Fibroblast of peridontal ligament (primary cell): ENCODE measurements at regions not wholly inside any gene's neighbourhood (a gene's known extent, or its start where the extent isn't known, plus 50 kb on each side); places are given as distances from the start of the nearest gene placed in this dataset.

Experiments
- DNase-seq: peaks from one replicate; pipeline ENCODE4 v3.0.0-alpha.2; 2010; ENCODE audit errors: extremely low read depth

- no peak for DNase-seq
Observed at GRCh38 chr12:53836119-53836655, 84.4 kb upstream of the CISTR start.

GRCh38 chr12:53838978-53839377, 87.2 kb upstream of the CISTR start:
- DNase-seq: no peak

DNA sequence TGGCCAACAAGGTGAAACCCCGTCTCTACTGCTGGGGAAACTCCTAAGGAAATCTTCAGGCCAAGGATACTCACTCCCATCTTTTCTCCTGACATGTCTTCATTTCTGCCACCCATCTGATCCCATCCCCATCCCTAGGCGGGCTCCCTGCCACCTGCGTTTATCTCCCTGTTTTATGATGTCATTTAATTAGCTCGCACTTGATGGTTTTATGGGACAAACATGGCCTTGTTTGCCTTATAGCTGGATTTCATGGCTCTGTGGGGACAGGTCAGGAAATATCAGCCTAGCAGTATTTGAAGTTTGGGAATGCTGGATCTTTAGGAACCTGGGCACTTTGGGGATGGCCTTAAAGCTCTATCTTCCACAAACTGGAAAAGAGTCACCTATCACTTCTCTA, 88.5 kb upstream of the CISTR start:
- no peak for DNase-seq

GRCh38 chr12:53842686-53843085, 90.9 kb upstream of the CISTR start:
- no peak for DNase-seq

DNA sequence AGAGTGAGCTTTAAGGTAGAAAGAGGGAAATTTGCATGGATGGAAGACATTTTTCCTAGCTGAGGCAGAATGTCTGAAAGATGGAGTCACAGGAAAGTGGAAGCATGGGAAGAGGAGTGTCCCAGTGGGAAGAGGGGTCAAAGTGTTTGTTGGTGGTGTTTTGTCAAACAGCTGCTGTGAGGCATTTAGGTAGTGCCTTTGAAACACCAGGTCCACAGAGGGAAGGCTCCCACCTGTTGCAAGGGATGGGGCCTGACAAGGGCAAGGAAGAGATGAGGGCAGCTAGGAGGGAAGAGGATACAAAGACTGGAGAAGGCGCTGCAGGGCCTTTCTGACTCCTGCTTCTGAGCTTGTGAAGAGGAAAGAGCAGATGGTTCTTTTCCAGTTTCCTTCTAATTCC, 91.8 kb upstream of the CISTR start:
- DNase-seq: no peak

- DNase-seq: no peak
Observed at GRCh38 chr12:53844994-53845844, 93.4 kb upstream of the HOXC13 start.

DNA sequence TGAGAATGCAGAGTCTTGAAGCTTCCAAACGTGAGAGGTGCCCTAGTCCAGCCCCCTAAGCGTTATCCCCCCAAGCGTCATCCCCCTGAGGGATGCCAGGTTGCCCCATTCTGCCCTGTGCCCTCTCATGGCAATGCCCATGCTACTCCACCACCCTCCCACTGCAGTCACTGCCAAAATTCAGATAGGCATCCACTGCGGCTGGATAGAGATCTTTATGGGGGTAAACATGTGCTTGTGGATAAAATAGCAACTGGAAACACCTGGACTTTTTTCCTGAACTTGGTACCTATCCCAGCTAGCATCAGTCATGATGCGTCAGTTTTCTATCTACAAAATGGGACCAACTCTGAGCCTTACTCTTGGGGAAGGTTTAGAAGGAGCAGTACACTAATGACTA, 92.7 kb upstream of the HOXC13 start:
- DNase-seq: no peak

DNA sequence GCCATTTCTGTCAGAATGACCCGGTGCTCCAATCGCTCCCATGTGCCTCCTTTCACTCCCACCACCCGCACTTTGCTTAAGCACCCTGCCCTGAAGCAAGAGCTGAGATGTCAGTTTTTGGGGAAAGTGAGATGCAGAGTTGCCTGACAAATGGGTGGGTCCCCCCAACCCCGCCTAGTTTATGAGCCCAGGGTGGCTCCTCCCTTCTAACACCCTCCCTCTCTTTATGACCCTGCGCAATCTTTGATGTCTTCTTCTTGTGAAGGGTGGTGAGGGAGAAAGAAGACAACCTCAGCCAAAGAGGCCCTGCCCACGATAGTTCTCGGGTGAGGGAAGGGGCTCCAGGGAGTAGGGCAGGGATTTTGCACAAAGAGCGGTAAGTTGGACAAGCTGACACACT, 89.5 kb upstream of the HOXC13 start:
- no peak for DNase-seq

DNA sequence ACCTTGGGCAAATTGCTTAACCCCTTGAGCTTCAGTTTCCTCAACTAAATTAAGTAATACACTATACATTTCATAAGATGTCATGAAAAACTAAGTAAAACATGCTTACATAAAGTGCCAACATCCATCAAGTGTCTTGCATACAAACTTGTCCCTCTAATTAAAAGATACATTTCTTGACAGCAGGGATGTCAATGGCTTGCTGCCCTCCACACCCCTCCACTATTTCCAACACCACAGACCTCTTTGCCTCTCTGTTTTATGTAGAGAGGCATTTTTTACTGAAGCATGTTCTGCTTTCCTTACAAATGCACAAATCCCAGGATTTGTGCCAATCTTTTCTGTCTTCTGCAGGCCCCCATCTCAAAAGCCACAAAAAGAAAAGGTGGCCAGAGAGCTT, 89.0 kb upstream of the HOXC13 start:
- DNase-seq: no peak

GRCh38 chr12:53852061-53852460, 86.6 kb upstream of the HOXC13 start:
- DNase-seq: no peak

DNA sequence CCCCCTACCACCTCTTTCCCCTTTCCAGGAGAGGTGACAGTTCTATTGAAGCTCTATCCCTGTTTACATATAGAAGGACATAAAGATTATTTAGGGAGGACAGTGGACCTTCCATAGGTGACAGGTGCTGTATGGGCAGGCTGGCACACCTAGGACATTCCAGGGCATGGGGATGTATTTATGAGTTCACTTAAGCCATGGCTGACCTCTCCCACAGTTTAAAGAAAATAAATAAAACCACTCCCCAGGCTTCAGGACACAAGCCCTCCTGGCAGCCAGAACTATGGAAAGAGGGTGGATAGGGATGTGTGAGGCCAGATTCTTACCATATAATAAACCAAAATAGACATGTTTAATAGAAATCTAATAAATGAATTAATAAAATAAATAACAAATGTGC, 85.6 kb upstream of the HOXC13 start:
- DNase-seq: no peak

- DNase-seq: no peak
Observed at GRCh38 chr12:53854701-53855316, 83.8 kb upstream of the HOXC13 start.

- DNase-seq: no peak
Observed at GRCh38 chr12:53856132-53856531, 82.5 kb upstream of the HOXC13 start.

- no peak for DNase-seq
Observed at GRCh38 chr12:53857666-53858065, 81.0 kb upstream of the HOXC13 start.

GRCh38 chr12:53860426-53861345, 77.9 kb upstream of the HOXC13 start:
- DNase-seq: no peak

GRCh38 chr12:53862206-53862605, 76.4 kb upstream of the HOXC13 start:
- no peak for DNase-seq

DNA sequence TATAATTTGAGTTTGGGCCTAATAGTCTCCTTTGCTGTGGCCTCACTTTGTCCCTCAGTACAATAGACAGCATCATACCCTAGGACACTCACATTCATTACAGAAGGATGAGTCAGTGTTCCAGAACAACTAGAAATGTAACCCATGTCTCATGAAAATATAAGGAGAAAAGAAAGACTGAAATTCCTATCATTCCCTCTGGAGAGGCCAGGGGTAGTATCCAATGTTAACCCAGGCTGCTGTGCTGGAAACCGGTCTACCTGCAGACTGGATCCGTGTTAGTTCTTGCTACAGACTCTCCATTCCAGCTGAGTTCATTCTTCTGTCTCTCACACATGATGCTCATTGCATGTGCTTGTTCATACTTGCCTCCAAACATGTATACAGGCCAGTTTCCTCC, 75.8 kb upstream of the HOXC13 start:
- DNase-seq: no peak

GRCh38 chr12:53866727-53867126, 71.9 kb upstream of the HOXC13 start:
- DNase-seq: no peak

DNA sequence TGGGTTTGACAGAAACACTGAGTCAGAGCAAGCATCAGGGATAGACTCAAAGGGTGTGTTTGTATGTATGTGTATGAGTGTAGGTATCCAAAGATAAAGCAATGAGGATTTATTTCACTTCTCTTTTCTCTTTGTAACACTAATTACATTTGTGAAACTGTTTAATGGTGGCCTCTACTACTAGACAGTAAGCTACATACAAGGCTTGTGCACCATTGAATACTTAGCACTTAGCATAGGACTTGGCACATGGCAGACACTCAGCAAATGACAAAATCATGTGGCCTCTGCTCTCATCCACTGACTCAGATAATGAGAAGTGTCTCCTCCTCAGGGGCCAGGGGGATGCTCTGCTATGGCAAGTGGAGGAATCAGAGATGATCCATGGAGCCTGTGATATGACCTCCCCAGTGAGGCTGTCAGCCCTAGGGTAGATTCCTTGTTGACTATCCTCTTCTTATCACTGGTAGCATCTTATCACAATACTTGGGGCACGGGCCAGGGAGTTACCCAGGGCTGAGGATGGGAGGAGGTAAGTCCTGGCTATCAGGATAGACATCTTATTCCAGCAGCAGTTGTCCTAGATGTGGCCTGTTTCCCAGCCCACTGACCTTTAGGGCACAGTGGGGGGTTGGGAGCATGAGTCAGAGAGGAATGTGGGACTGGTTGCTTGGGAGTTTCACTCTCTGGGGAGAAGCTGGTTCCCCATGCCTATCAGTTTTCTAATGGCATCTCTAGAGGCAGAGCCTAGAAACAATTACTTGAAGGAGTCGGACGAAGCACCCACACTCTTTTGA, 71.2 kb upstream of the HOXC13 start:
- no peak for DNase-seq

DNA sequence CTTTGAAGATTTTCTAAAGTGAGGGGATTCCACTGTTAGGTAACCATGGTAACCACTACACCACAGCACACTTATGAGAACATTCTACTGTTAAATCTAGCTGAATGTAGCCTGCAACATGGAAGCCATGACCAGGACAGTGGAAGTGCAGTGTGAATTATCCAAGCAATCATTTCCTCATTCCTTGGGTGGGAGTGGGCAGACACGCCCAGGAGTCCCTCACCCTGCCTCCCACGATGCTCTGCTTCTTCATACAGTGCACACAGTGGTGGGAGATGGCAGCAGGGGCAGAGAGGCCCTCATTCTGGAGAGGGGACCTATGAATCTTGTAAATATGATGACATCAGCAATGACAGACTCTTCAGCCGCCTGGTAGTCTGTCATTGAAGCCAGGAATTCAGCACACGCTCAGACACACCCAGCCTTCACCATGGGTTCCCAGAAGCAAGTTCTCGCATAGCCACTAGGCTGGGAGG, 70.1 kb upstream of the HOXC13 start:
- no peak for DNase-seq

- DNase-seq: no peak
Observed at GRCh38 chr12:53869500-53869899, 69.1 kb upstream of the HOXC13 start.
